Liver (tissue), 3 donors: ENCODE measurements at regions not wholly inside any gene's neighbourhood (a gene's known extent, or its start where the extent isn't known, plus 50 kb on each side); places are given as distances from the start of the nearest gene placed in this dataset.

Source experiments
- CTCF ChIP-seq: fragments of 150-350 bp; IDR thresholded peaks from 2 replicates; pipeline ENCODE4 v1.5.1; 2017; ENCODE audit warnings: improper control_type of control experiment, low read depth, low read length; ENCODE audit not compliant: missing input control
- EGR1 ChIP-seq, 2 donors: IDR thresholded peaks; 2 replicates each; pipeline ENCODE4 v1.6.1; 2016 to 2018; ENCODE audit warnings: antibody characterized with exemption in 2 of 2, low read depth in 2 of 2
- JUND ChIP-seq, 2 donors: IDR thresholded peaks; 2 replicates each; pipeline ENCODE4 v1.6.1; 2016; ENCODE audit warnings: antibody characterized with exemption in 2 of 2
- MAX ChIP-seq: IDR thresholded peaks from 2 replicates; pipeline ENCODE4 v1.6.1; 2016; ENCODE audit warnings: antibody characterized with exemption
- REST ChIP-seq: IDR thresholded peaks from 2 replicates; pipeline ENCODE4 v1.6.1; 2016; ENCODE audit warnings: antibody characterized with exemption, mild to moderate bottlenecking
- RXRA ChIP-seq, 2 donors: IDR thresholded peaks; 2 replicates each; pipeline ENCODE4 v1.6.1; 2017 to 2018; ENCODE audit warnings: antibody characterized with exemption in 2 of 2, mild to moderate bottlenecking in 1 of 2
- donor health status: healthy.
- donor health status: healthy.

DNA sequence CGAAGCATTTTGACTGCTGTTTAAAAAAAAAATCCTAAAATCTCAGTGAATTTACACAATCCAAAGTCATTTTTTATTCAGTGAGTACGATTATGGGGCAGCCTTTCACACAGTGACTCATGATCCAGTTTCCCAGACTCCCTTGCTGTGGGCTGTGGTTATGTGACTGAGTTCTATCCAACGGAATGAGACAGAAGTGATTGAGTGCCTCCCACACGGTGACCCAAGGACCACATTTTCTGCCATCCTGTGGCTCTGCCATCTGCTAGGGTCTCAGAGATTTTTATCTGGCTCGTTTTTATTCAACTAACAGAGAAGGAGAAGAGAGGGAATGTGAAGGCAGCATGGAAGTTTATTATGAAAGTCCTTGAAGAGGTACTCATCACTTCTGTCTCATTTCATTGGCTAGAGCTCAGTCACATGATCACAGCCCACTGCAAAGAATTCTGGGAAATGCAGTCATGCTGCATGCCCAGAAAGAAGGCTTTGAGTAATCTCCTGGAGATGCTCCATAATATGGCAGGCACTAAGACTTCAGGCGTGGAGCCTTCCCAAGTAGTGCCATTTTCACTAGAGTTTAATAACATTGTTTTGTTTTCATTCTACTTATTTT lies 999.4 kb downstream of the UQCRFS1 start:
- TF ChIP-seq CTCF (no peak), JUND (IDR thresholded peaks at IDR 0.05) (no peak), MAX (no peak), RXRA (IDR thresholded peaks at IDR 0.05) (no peak), REST (no peak), EGR1 (IDR thresholded peaks at IDR 0.05; ENCODE audit: low read depth in 2 of 2) (no peak)
